Gastrocnemius medialis (tissue), 4 donors: ENCODE measurements at regions not wholly inside any gene's neighbourhood (a gene's known extent, or its start where the extent isn't known, plus 50 kb on each side); places are given as distances from the start of the nearest gene placed in this dataset.

Experiments
- ATAC-seq, 2 donors: fragments of 150-250 bp; one replicate each; pipeline ENCODE4 v1.9.1; 2016
- DNase-seq, 2 donors: peaks; one replicate each; pipeline ENCODE4 v3.0.0-alpha.2; 2019
- H3K27ac ChIP-seq, 4 donors: fragments of 200-600 bp; sonication (generic); 1 replicate in 1 of 4; 2 replicates in 3 of 4; pipeline ENCODE4 v1.5.1; 2016 to 2018; ENCODE audit warnings: mild to moderate bottlenecking in 2 of 4, moderate library complexity in 1 of 4
- H3K27me3 ChIP-seq, 3 donors: fragments of 200-600 bp; sonication (generic) in 2 of 3; 1 replicate in 1 of 3; 2 replicates in 2 of 3; pipeline versions ENCODE4 v1.5.1 to v1.6.0; 2016 to 2019; ENCODE audit warnings: mild to moderate bottlenecking in 1 of 3, moderate library complexity in 1 of 3
- H3K36me3 ChIP-seq, 2 donors: fragments of 200-600 bp; sonication (generic) in 1 of 2; one replicate each; pipeline ENCODE4 v1.5.1; 2017 to 2018
- H3K4me1 ChIP-seq, 2 donors: fragments of 200-600 bp; sonication (generic) in 1 of 2; one replicate each; pipeline ENCODE4 v1.5.1; 2016 to 2017; ENCODE audit warnings: mild to moderate bottlenecking in 2 of 2
- H3K4me3 ChIP-seq, 4 donors: fragments of 200-600 bp; sonication (generic) in 3 of 4; 1 replicate in 1 of 4; 2 replicates in 3 of 4; pipeline ENCODE4 v1.5.1; 2016 to 2019; ENCODE audit warnings: mild to moderate bottlenecking in 2 of 4
- H3K9me3 ChIP-seq, 3 donors: fragments of 200-600 bp; sonication (generic) in 2 of 3; 1 replicate in 1 of 3; 2 replicates in 2 of 3; pipeline ENCODE4 v1.5.1; 2016 to 2019
- CTCF ChIP-seq, 5 experiments: fragments of 450-650 bp in 3 of 5; fragments of 200-600 bp in 2 of 5; sonication (generic) in 2 of 5; IDR thresholded peaks in 4 of 5; conservative IDR thresholded peaks in 1 of 5; 1 replicate in 4 of 5; 2 replicates in 1 of 5; pipeline ENCODE4 v1.5.1; 2016 to 2019; ENCODE audit warnings: antibody characterized with exemption in 5 of 5, mild to moderate bottlenecking in 3 of 5, moderate library complexity in 3 of 5
- POLR2A ChIP-seq, 2 donors: fragments of 450-650 bp; IDR thresholded peaks; one replicate each; pipeline ENCODE4 v1.6.1; 2017; ENCODE audit warnings: antibody characterized with exemption in 2 of 2, mild to moderate bottlenecking in 2 of 2, moderate library complexity in 2 of 2
- in situ Hi-C, 4 donors: fragments of 200-750 bp; cut with MboI; loops; one replicate each; pipeline versions ENCODE4 v1.15.0 to v1.8.0; 2017; ENCODE audit warnings: low sequenced_read_pairs in 4 of 4
- intact Hi-C: fragments of 100-400 bp; cut with DNase I; formaldehyde crosslinking; loops from one replicate; pipeline ENCODE4 v1.15.1; 2023; ENCODE audit warnings: low total_unique reads

GRCh38 chr10:60994128-60994527, 50.1 kb upstream of the RHOBTB1 start:
- no peak for DNase-seq
- Histone ChIP-seq H3K27ac (no peak overlapping the region), H3K4me3 (no peak overlapping the region), H3K36me3 (no peaks in the 10 kb centered on the region), H3K27me3 (no peaks in the 10 kb centered on the region), H3K4me1 (no peaks in the 10 kb centered on the region), H3K9me3 (no peaks in the 10 kb centered on the region)
- no peak for ATAC-seq
- intact Hi-C loops (no loop called here), in situ Hi-C loops (loop anchor here in 1 of 4 donors (25.0 kb wide), 1 partner anchor 293 kb away; no protein-coding TSS in a partner anchor)
- TF ChIP-seq POLR2A (IDR thresholded peaks at IDR 0.05) (no peak), CTCF (IDR thresholded peaks at IDR 0.05 in 4 of 5, conservative IDR thresholded peaks at IDR 0.05 in 1 of 5) (no peak)
